Endothelial cell of umbilical vein (primary cell): ENCODE measurements at regions not wholly inside any gene's neighbourhood (a gene's known extent, or its start where the extent isn't known, plus 50 kb on each side); places are given as distances from the start of the nearest gene placed in this dataset.

ENCODE experiments used
- BruUV-seq: library from RNA; stranded (reverse); fragments of 400-500 nt; replicated peaks from 2 replicates; lab custom pipeline; 2021; lab: Mats Ljungman, UMichigan
- CTCF ChIA-PET: fragments of 300-600, 350-600 bp; sonication (Branson Sonifier 250); formaldehyde crosslinking; loops from one replicate; lab custom pipeline; 2021; ENCODE audit warnings: antibody characterized with exemption, inconsistent platforms; lab: Charles Lee
- POLR2A ChIA-PET: fragments of 300-600, 350-600 bp; sonication (Branson Sonifier 250); formaldehyde crosslinking; loops from one replicate; lab custom pipeline; 2021; ENCODE audit warnings: antibody characterized with exemption, inconsistent platforms; lab: Charles Lee
- DNase-seq: peaks from one replicate; pipeline ENCODE4 v3.0.0-alpha.2; 2011; ENCODE audit warnings: low read depth, low spot score
- FAIRE-seq: peaks from 2 replicates; lab custom pipeline; 2011; peaks lifted over from hg19 to GRCh38; lab: Jason Lieb, UNC
- H2AFZ ChIP-seq: 2 replicates; pipeline ENCODE4 v1.6.0; 2012; ENCODE audit warnings: low read depth, low read length, control low read depth, inconsistent platforms
- H3K27ac ChIP-seq: 2 replicates; pipeline ENCODE4 v1.5.1; 2011; ENCODE audit warnings: low read depth, mild to moderate bottlenecking, control low read depth, low read length, moderate library complexity; ENCODE audit not compliant: insufficient read depth
- H3K27me3 ChIP-seq, 2 experiments: 2 replicates each; pipeline versions ENCODE4 v1.6.0 to v1.6.1; 2011; ENCODE audit warnings: low read length in 2 of 2, mixed read lengths in 1 of 2; ENCODE audit not compliant: control insufficient read depth in 2 of 2, insufficient read depth in 2 of 2
- H3K36me3 ChIP-seq, 2 experiments: 2 replicates in 1 of 2; 3 replicates in 1 of 2; pipeline ENCODE4 v1.5.1; 2011; ENCODE audit warnings: low read length in 2 of 2, mild to moderate bottlenecking in 1 of 2, moderate library complexity in 1 of 2; ENCODE audit not compliant: control insufficient read depth in 2 of 2, insufficient read depth in 2 of 2; ENCODE audit errors: extremely low read depth in 1 of 2
- H3K4me1 ChIP-seq: 3 replicates; pipeline ENCODE4 v1.5.1; 2011; ENCODE audit warnings: mild to moderate bottlenecking, low read length; ENCODE audit not compliant: control insufficient read depth, insufficient read depth; ENCODE audit errors: extremely low read depth
- H3K4me2 ChIP-seq: 2 replicates; pipeline ENCODE4 v1.6.1; 2011; ENCODE audit warnings: low read length, control low read depth, mixed read lengths; ENCODE audit not compliant: insufficient read depth
- H3K4me3 ChIP-seq, 3 experiments: fragments of 200-600 bp in 1 of 3; sonication (generic), shearing (Covaris generic) in 1 of 3; replicated peaks in 1 of 3; 2 replicates each; pipeline ENCODE4 v1.5.1; 2011 to 2016; ENCODE audit warnings: control low read depth in 3 of 3, low read length in 3 of 3, mild to moderate bottlenecking in 2 of 3, inconsistent platforms in 1 of 3, low read depth in 1 of 3, moderate library complexity in 1 of 3; ENCODE audit not compliant: insufficient read depth in 1 of 3
- H3K79me2 ChIP-seq: 2 replicates; pipeline ENCODE4 v1.6.0; 2012; ENCODE audit warnings: low read length, inconsistent platforms; ENCODE audit not compliant: control insufficient read depth, insufficient read depth
- H3K9ac ChIP-seq: replicated peaks from 2 replicates; pipeline ENCODE3; 2011; ENCODE audit warnings: low read length, control low read depth; ENCODE audit not compliant: insufficient read depth; ENCODE audit errors: extremely low read depth
- H3K9me1 ChIP-seq: replicated peaks from 3 replicates; pipeline ENCODE4 v1.6.0; 2011; ENCODE audit warnings: mild to moderate bottlenecking, low read length; ENCODE audit not compliant: control insufficient read depth, insufficient read depth; ENCODE audit errors: extremely low read depth
- H3K9me3 ChIP-seq: replicated peaks from 2 replicates; pipeline ENCODE4 v1.5.1; 2012; ENCODE audit warnings: low read length, inconsistent platforms; ENCODE audit not compliant: control insufficient read depth, insufficient read depth
- H4K20me1 ChIP-seq: replicated peaks from 2 replicates; pipeline ENCODE3; 2011; ENCODE audit warnings: mild to moderate bottlenecking, low read length; ENCODE audit not compliant: control insufficient read depth, insufficient read depth; ENCODE audit errors: extremely low read depth
- CTCF ChIP-seq, 2 donors: IDR thresholded peaks; 1 replicate in 1 of 2; 2 replicates in 1 of 2; pipeline ENCODE4 v1.5.1; 2011; ENCODE audit warnings: low read length in 2 of 2, mild to moderate bottlenecking in 2 of 2, moderate library complexity in 2 of 2, control low read depth in 1 of 2, inconsistent platforms in 1 of 2, low read depth in 1 of 2; ENCODE audit not compliant: insufficient read depth in 1 of 2; ENCODE audit errors: extremely low read depth in 1 of 2
- EZH2 ChIP-seq: IDR thresholded peaks from 2 replicates; pipeline ENCODE4 v1.6.1; 2012; ENCODE audit warnings: borderline replicate concordance, low read depth, mild to moderate bottlenecking, moderate library complexity, low read length, inconsistent platforms; ENCODE audit not compliant: severe bottlenecking
- FOS ChIP-seq: IDR thresholded peaks from 2 replicates; pipeline ENCODE4 v1.6.1; 2011; ENCODE audit warnings: mild to moderate bottlenecking, low read length, moderate library complexity, borderline replicate concordance; ENCODE audit not compliant: insufficient read depth
- GATA2 ChIP-seq: IDR thresholded peaks from 2 replicates; pipeline ENCODE4 v1.7.0; 2011; ENCODE audit warnings: low read depth, mild to moderate bottlenecking, moderate library complexity, mixed read lengths, low read length; ENCODE audit not compliant: insufficient read length, insufficient read depth
- JUN ChIP-seq: IDR thresholded peaks from 2 replicates; pipeline ENCODE4 v1.6.1; 2011; ENCODE audit warnings: borderline replicate concordance, low read depth; ENCODE audit not compliant: insufficient read length, insufficient read depth
- MAX ChIP-seq: IDR thresholded peaks from 2 replicates; pipeline ENCODE4 v1.6.1; 2011; ENCODE audit not compliant: insufficient read depth, insufficient read length
- MYC ChIP-seq: IDR thresholded peaks from one replicate; pipeline ENCODE4 v1.6.1; 2011; ENCODE audit warnings: mild to moderate bottlenecking, low read depth, low read length
- POLR2A ChIP-seq: IDR thresholded peaks from 2 replicates; pipeline ENCODE4 v1.6.1; 2012; ENCODE audit warnings: low read depth, mild to moderate bottlenecking, control low read depth, low read length
- POLR2AphosphoS5 ChIP-seq: IDR thresholded peaks from 2 replicates; pipeline ENCODE4 v1.6.1; 2012; ENCODE audit warnings: low read depth, mild to moderate bottlenecking, control low read depth, low read length, moderate library complexity; ENCODE audit not compliant: insufficient read depth
- dilution Hi-C: fragments of 300-500 bp; cut with MboI; formaldehyde crosslinking; loops from one replicate; pipeline ENCODE4 v1.15.0; 2019; ENCODE audit warnings: low sequenced_read_pairs; ENCODE audit not compliant: extremely low pct_ligation_motif_present
- intact Hi-C: fragments of 100-400 bp; cut with micrococcal nuclease; formaldehyde crosslinking; loops from one replicate; pipeline ENCODE4 v1.10.0; 2022

GRCh38 chr2:16291731-16292550, 351.6 kb downstream of the MYCN start:
- intact Hi-C loops: no loop called here
- dilution Hi-C loops: no loop called here
- Histone ChIP-seq H3K9me1 (no peaks in the 10 kb centered on the region), H3K27ac (no peak overlapping the region), H3K4me3 (no peak overlapping the region), H3K9me3 (no peaks in the 10 kb centered on the region), H2AFZ (no peak overlapping the region), H3K4me2 (no peak overlapping the region), H4K20me1 (no peaks in the 10 kb centered on the region), H3K27me3 (no peaks in the 10 kb centered on the region), H3K79me2 (no peaks in the 10 kb centered on the region), H3K9ac (no peak overlapping the region), H3K4me1 (no peaks in the 10 kb centered on the region), H3K36me3 (no peaks in the 10 kb centered on the region)
- FAIRE-seq (no peak), DNase-seq (no peak)
- BruUV-seq: no TSS peak
- POLR2A ChIA-PET: no interaction called here
- TF ChIP-seq GATA2 (no peak), MAX (no peak), POLR2AphosphoS5 (no peak)
- CTCF ChIA-PET: no interaction called here

GRCh38 chr2:16291226-16291625, 350.9 kb downstream of the MYCN start:
- no peak for FAIRE-seq
- H4K20me1 ChIP-seq: no peaks in the 10 kb centered on the region
- H3K27me3 ChIP-seq: no peaks in the 10 kb centered on the region
- H3K9me1 ChIP-seq: no peaks in the 10 kb centered on the region
- ChIA-PET POLR2A (no interaction called here), CTCF (no interaction called here)
- no peaks in the 10 kb centered on the region for H3K4me1 ChIP-seq
- no peak overlapping the region for H3K4me3 ChIP-seq
- no peak for DNase-seq
- no peaks in the 10 kb centered on the region for H3K9me3 ChIP-seq
- no peaks in the 10 kb centered on the region for H3K79me2 ChIP-seq
- no peaks in the 10 kb centered on the region for H3K36me3 ChIP-seq
- BruUV-seq: no TSS peak
- no peak overlapping the region for H3K4me2 ChIP-seq
- dilution Hi-C loops (no loop called here), intact Hi-C loops (no loop called here)
- no peak overlapping the region for H3K9ac ChIP-seq
- no peak for TF ChIP-seq MAX
- TF ChIP-seq MYC: no peak
- no peak for TF ChIP-seq CTCF (IDR thresholded peaks at IDR 0.05; ENCODE audit: extremely low read depth in 1 of 2, insufficient read depth in 1 of 2, low read depth in 1 of 2, low read length in 2 of 2)
- TF ChIP-seq POLR2AphosphoS5: no peak
- no peak for TF ChIP-seq EZH2
- TF ChIP-seq GATA2: no peak
- TF ChIP-seq FOS: no peak
- no peak for TF ChIP-seq JUN
- TF ChIP-seq POLR2A: no peak
- H2AFZ ChIP-seq: no peak overlapping the region
- H3K27ac ChIP-seq: no peak overlapping the region
